Central memory CD8-positive, alpha-beta T cell (primary cell): ENCODE measurements at regions not wholly inside any gene's neighbourhood (a gene's known extent, or its start where the extent isn't known, plus 50 kb on each side); places are given as distances from the start of the nearest gene placed in this dataset.

Experiments used
- ATAC-seq: fragments of 150-1000 bp; cut with Tn5 transposase; replicated peaks from 2 replicates; pipeline ENCODE4 v1.10.0; 2022; ENCODE audit warnings: mild to moderate bottlenecking, moderate FRiP score, moderate number of reproducible peaks; ENCODE audit not compliant: poor library complexity, severe bottlenecking; ENCODE audit errors: extremely low read depth
- DNase-seq, 2 donors: peaks; one replicate each; pipeline ENCODE4 v3.0.0; 2021; ENCODE audit warnings: low spot score in 2 of 2
- H3K27ac Mint-ChIP-seq: one replicate; pipeline ENCODE4 v1.8.0; 2022; ENCODE audit warnings: low read depth, mild to moderate bottlenecking, moderate library complexity, mixed read lengths
- H3K27me3 Mint-ChIP-seq: one replicate; pipeline ENCODE4 v1.8.0; 2022; ENCODE audit warnings: mixed read lengths
- H3K36me3 Mint-ChIP-seq: one replicate; pipeline ENCODE4 v1.8.0; 2022; ENCODE audit warnings: mild to moderate bottlenecking, moderate library complexity, mixed read lengths; ENCODE audit not compliant: insufficient read depth
- H3K4me1 Mint-ChIP-seq: one replicate; pipeline ENCODE4 v1.8.0; 2022; ENCODE audit warnings: mixed read lengths
- H3K4me3 Mint-ChIP-seq: one replicate; pipeline ENCODE4 v1.8.0; 2022; ENCODE audit warnings: mild to moderate bottlenecking, moderate library complexity, mixed read lengths
- H3K9me3 Mint-ChIP-seq: one replicate; pipeline ENCODE4 v1.8.0; 2022; ENCODE audit warnings: mixed read lengths

DNA sequence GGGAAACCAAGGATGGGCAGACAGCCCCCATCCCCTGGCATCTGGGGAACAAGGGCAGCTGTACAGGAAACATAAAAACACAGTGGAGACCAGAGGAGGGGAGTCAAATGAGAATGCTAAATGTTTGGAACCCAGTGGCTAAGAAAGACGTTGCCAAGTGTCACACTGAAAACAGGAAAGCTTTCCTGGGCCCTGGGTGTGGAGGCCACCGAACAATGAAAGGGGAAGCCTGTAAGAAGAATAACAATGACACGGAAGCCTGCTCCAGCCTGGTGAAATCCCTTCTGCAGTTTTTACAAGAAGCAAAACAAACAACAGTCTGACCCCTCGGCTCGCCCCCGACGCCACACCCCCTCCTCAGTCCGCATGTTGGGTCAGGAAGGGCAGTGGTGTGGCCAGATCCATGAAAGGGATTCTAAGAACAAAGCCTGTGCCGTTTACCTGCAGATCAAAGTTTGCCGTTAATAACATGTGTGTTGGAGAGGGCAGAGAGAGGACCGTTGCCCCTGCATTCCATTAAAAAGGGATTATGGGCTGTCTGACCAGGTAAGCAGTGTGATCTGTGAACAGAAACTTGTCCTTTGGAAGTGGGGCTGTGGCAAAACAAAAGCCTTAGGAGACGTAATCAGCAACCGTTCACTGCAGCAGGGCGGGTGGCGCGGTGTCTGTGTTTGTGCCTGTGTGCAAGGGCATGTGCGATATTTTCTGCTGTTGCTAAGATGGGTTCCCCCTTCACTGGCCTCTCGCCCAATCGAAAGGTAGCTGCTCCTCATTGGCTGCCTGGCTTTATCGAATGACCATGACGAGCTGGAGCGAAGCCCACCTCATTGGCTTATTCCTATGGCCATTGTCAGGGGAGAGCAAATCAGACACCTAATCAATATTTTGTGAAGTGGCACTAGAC, 113.7 kb upstream of the BLID start:
- Mint-ChIP-seq H3K36me3 (no peaks in the 10 kb centered on the region), H3K9me3 (no peaks in the 10 kb centered on the region), H3K27ac (no peak overlapping the region), H3K4me1 (no peaks in the 10 kb centered on the region), H3K27me3 (no peaks in the 10 kb centered on the region), H3K4me3 (no peak overlapping the region)
- DNase-seq: no peak
- ATAC-seq: no peak

DNA sequence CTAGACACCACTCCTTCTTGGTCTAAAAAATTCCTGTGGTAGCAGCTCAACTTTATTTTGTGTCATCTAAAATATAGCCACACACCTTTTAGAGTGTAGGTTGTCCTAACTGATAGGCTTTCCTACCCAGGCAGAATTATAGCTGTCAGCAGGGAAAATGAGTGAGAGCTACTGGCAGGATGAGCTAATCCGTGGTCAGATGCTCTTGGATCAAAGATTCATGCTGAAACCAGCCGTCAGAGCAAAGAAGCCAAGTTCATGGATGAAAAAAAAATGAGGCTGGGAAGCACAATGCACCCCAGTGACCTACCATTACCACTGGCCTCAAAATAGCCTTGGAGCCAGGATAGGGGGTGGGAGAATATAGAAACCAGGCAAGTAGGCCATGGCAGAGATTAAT, 113.1 kb upstream of the BLID start:
- Mint-ChIP-seq H3K9me3 (no peaks in the 10 kb centered on the region), H3K27ac (no peak overlapping the region), H3K4me1 (no peaks in the 10 kb centered on the region), H3K36me3 (no peaks in the 10 kb centered on the region), H3K27me3 (no peaks in the 10 kb centered on the region), H3K4me3 (no peak overlapping the region)
- ATAC-seq: no peak
- no peak for DNase-seq

DNA sequence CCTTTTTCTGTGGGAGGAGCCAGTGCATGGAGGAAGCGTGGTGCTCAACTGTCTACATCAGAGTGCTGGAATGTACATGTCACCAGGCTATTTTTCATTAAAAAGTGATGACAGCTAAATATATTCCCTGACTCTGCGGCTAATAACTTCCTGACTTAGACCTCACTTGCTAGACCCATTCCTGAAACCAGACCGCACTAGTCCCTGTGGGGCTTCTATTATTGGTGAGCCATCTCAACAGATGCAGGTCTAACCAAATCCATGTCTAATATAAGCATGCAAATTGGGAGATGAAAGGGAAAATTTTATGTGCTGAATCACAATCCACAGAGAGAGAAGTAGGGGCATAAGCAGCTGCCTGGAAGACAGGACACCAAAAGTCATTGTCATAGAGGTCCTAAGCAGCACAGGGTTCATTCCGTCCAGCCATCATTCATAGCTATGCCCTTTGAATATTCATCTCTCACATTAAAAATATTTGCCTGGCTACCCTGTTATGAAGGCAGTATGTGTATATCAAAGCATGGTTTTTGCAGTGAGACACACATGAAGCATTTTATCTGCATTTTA, 110.9 kb upstream of the BLID start:
- Mint-ChIP-seq H3K27me3 (no peaks in the 10 kb centered on the region), H3K36me3 (no peaks in the 10 kb centered on the region), H3K9me3 (no peaks in the 10 kb centered on the region), H3K27ac (no peak overlapping the region), H3K4me3 (no peak overlapping the region), H3K4me1 (no peaks in the 10 kb centered on the region)
- DNase-seq (no peak), ATAC-seq (no peak)

DNA sequence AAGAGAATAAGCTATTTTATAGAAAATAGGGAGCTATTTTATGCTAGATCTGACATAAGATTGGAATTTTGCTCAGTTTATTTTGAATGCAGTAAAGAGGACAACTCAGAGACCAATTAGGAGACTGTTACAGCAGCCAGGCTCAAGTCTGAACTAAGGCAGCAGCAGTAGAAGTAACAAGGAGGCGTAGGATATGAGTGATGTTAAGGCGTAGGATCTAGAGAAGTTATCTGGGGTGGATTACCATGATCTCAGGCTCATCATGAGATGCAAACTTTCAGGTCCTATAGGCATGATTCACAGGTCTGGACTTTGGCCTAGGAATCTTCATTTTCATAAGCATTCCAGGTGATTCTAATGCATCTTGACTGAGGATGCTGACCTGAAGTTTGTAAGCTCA, 108.9 kb upstream of the BLID start:
- ATAC-seq (no peak), DNase-seq (no peak)
- no peak overlapping the region for H3K27ac Mint-ChIP-seq
- no peaks in the 10 kb centered on the region for H3K9me3 Mint-ChIP-seq
- peaks cover 7% of the 10 kb centered on the region for H3K27me3 Mint-ChIP-seq
- no peaks in the 10 kb centered on the region for H3K4me1 Mint-ChIP-seq
- no peaks in the 10 kb centered on the region for H3K36me3 Mint-ChIP-seq
- H3K4me3 Mint-ChIP-seq: no peak overlapping the region

DNA sequence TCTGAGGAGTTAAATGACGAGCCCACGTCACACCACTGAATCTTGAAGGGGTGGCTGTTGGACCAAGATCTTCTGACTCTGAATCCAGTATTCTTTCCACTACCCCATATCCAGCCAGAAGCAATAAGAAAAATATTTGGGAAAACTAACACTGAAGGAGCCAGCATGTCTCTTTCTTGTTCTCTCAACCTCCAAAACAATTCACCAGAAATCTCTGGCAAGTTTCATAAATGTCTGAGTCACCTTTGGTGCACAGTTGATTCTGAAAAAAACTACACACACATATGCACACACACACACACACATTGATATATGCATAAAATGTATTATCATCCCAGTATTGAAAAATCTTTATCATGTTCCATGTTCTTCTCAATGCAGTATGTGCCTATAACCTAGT, 104.3 kb upstream of the BLID start:
- Mint-ChIP-seq H3K9me3 (no peaks in the 10 kb centered on the region), H3K4me1 (no peaks in the 10 kb centered on the region), H3K27ac (no peak overlapping the region), H3K4me3 (no peak overlapping the region), H3K36me3 (no peaks in the 10 kb centered on the region), H3K27me3 (peaks cover 26% of the 10 kb centered on the region)
- ATAC-seq: no peak
- no peak for DNase-seq

DNA sequence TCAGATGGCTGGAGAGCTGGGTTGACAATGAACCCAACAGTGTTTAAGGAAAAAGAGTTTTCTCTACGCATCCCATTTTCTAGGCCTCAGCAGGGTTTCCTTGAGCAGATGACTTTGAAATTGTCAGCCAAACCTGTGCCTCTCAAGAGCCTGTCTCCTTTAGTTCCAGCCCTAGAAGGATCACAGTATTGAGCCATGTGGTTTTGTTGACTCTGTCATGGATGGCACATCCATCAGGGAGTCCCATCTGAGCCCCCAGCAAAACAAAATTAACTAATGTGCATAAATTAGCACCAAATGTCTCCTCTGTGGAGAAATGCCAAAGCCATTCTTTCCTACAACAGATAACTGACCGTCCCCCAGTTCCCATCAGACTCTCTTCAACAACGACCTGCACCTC, 103.8 kb upstream of the BLID start:
- Mint-ChIP-seq H3K4me3 (no peak overlapping the region), H3K27ac (no peak overlapping the region), H3K4me1 (no peaks in the 10 kb centered on the region), H3K36me3 (no peaks in the 10 kb centered on the region), H3K27me3 (peaks cover 26% of the 10 kb centered on the region), H3K9me3 (no peaks in the 10 kb centered on the region)
- DNase-seq (no peak), ATAC-seq (no peak)

DNA sequence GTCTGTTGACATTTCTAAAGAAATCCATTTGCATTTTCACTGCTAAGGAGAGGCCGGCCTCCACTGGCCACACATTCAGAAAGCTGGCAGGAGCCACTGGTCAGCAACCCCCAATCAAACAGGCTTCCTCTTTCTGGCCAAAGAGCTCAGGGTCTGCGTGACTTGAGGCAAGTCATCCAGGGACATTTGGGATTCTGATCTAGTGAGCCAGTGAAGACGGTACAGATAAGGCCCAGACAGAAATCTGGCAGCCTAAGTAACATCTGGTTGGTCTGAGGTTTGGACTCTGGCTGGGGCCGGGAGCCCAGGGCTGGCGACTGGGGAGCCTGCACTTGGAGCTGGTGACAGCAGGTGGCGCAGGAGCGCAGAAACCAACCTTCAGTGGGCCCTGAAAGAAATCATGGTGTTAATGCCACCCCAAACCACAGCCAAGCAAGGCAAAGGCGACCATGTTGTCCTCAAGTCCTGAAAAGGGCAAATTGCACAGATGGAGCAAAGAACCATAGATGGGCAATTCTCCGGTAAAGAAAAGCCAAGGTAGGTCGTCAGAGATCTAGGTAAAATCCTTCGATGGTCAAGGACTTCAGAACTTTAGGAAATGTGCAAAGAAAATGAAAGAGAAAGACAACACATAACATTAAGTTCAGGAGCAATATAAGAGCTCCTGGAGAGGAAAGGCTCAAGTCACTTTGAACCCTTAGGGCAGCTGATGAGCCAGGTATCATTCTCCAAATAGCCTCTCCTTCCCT, 99.4 kb upstream of the BLID start:
- no peak overlapping the region for H3K27ac Mint-ChIP-seq
- no peak for DNase-seq
- H3K27me3 Mint-ChIP-seq: peaks cover 25% of the 10 kb centered on the region
- no peaks in the 10 kb centered on the region for H3K9me3 Mint-ChIP-seq
- ATAC-seq: no peak
- no peaks in the 10 kb centered on the region for H3K36me3 Mint-ChIP-seq
- no peaks in the 10 kb centered on the region for H3K4me1 Mint-ChIP-seq
- no peak overlapping the region for H3K4me3 Mint-ChIP-seq

DNA sequence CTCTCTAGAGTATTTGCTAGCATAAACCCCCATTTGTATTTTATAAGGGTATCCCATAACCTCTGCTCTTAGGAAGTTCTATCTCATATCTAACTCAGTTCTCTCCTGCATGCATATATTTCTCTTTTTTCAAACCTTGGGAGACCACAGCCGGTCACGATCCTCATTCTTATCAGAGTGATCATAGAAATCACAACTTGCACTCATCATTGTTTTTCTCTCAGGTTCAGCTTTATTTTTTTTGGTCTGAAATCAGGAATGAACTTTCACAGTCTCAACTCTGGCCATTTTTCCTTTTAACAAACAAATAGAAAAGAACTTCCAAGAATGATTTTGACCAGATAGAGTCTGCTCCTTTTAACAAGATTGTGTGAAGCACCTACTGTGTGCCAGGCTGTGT, 98.6 kb upstream of the BLID start:
- no peak overlapping the region for H3K27ac Mint-ChIP-seq
- H3K4me3 Mint-ChIP-seq: no peak overlapping the region
- DNase-seq (no peak), ATAC-seq (no peak)
- no peaks in the 10 kb centered on the region for H3K36me3 Mint-ChIP-seq
- H3K9me3 Mint-ChIP-seq: no peaks in the 10 kb centered on the region
- H3K27me3 Mint-ChIP-seq: peaks cover 17% of the 10 kb centered on the region
- H3K4me1 Mint-ChIP-seq: no peaks in the 10 kb centered on the region

DNA sequence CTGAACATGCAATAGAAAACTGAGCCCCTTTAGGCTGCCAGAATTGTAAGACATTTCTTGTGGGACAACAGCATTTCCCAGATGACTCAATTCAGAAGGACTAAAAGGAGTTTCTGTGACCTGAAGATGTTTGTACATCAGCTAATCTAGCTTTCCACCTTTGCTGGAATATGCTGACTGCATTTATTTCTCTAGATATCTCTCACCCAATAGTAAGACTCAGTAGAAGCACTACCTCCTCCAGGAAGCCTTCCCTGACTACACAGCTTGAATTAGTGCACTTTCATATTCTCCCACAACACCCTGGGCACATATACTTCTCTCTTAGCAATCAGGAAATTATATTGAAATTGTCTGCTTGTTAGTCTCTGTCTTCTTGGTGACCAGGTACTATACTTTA, 98.1 kb upstream of the BLID start:
- H3K27me3 Mint-ChIP-seq: peaks cover 14% of the 10 kb centered on the region
- no peaks in the 10 kb centered on the region for H3K4me1 Mint-ChIP-seq
- no peak overlapping the region for H3K4me3 Mint-ChIP-seq
- DNase-seq: no peak
- ATAC-seq: no peak
- no peaks in the 10 kb centered on the region for H3K9me3 Mint-ChIP-seq
- H3K36me3 Mint-ChIP-seq: no peaks in the 10 kb centered on the region
- no peak overlapping the region for H3K27ac Mint-ChIP-seq

DNA sequence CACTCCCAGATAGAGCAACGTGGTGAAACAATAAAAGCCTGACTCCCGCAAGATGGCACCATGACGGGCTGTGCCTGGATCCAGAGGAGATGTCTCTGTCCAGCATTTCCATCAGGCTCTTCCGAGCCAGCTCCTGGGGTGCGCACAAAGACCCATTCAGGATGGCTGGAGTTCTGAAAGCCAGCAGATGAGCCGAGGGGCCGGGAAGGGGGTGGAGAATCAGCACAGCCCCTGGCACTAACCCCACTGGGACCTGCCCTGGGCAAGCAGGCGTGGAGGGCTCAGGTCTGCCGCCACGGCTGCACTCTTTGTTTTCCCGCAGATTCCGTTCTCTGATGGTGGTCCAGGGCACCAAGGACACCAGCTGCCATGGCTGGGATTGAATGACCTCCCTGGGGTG, 97.2 kb upstream of the BLID start:
- Mint-ChIP-seq H3K27ac (no peak overlapping the region), H3K36me3 (no peaks in the 10 kb centered on the region), H3K4me3 (no peak overlapping the region), H3K27me3 (peaks cover 13% of the 10 kb centered on the region), H3K4me1 (no peaks in the 10 kb centered on the region), H3K9me3 (no peaks in the 10 kb centered on the region)
- DNase-seq: no peak
- ATAC-seq: no peak

DNA sequence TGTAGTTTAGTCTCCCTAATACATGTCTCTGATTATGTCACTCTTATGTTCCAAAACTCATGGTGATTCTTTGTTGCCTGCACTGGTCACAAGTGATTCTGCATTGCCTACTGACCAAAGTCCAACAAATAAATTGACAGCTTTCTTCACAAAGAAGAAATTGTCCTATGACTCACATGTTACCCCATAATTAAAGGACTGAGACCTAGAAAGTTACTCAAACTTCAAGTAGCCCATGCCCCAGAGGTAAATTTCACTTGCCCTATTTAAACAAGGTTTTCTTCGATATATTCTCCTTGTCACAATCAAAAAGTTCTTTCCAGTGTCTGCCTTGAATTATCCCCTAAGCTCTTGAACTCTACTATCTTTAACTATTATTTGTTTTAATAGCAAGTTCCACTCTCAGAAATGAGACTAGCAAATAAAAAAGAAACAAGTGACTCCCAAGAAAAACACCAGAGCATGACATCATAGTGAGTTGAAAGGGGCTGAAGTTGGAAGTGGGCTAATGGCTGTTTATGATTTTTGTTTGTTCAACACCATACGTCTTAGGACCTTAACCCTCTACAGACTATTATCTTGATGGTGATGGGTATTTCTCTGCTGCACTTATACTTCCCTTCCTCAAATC, 94.5 kb upstream of the BLID start:
- Mint-ChIP-seq H3K4me3 (no peak overlapping the region), H3K36me3 (no peaks in the 10 kb centered on the region), H3K27ac (no peak overlapping the region), H3K27me3 (peaks cover 17% of the 10 kb centered on the region), H3K9me3 (no peaks in the 10 kb centered on the region), H3K4me1 (no peaks in the 10 kb centered on the region)
- ATAC-seq: no peak
- DNase-seq: no peak

DNA sequence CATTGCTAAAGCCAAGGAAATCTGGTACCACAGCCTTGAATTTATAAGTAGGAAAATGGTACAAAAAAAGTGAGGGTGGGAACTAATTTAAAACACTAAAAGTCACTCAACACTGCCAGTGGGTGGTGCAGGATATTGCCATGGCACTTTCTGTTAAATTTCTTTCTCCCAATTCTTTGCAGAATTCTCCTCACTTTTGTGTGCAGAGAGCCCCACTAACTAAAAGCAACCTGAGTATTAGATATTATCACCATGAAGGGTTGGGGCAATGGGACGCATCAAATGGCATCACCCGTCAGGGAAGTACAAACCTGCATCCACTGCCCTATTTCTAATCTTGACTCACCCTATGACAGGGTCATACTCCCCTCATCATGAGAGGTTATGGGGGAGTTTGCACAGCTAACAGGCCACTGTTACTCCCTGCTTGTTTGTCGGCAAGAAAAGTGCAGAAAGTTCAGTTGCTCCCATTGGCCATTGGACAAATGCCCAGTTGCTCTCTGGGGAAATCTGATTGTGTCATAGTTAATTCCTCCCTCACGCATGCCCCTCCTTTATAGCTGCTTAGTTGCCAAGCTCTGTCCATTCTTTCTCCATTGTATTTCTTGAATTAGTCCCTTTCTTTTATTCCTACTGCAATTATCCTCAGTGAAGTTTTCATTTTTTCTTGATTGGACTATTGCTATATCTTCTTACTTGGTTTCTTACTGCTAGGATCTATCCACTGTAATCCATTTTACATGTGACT, 93.8 kb upstream of the BLID start:
- Mint-ChIP-seq H3K4me1 (no peaks in the 10 kb centered on the region), H3K27me3 (peaks cover 24% of the 10 kb centered on the region), H3K9me3 (no peaks in the 10 kb centered on the region), H3K36me3 (no peaks in the 10 kb centered on the region), H3K4me3 (no peak overlapping the region), H3K27ac (no peak overlapping the region)
- DNase-seq: no peak
- no peak for ATAC-seq
